ENCODE measurements at regions not wholly inside any gene's neighbourhood (a gene's known extent, or its start where the extent isn't known, plus 50 kb on each side); places are given as distances from the start of the nearest gene placed in this dataset.
A peak's percentile ranks its signal among the peaks of the same experiment; 100 is the strongest.

- no peak for DNase-seq
Measured at GRCh38 chr18:55119434-55119833, 160.2 kb upstream of the CCDC68 start.

- no peak for DNase-seq
Measured at GRCh38 chr18:55119016-55119415, 159.8 kb upstream of the CCDC68 start.

- DNase-seq: no peak
Measured at GRCh38 chr18:55116863-55117262, 157.6 kb upstream of the CCDC68 start.

GRCh38 chr18:55115606-55116005 is 156.3 kb upstream of the CCDC68 start:
- no peak for DNase-seq

DNA sequence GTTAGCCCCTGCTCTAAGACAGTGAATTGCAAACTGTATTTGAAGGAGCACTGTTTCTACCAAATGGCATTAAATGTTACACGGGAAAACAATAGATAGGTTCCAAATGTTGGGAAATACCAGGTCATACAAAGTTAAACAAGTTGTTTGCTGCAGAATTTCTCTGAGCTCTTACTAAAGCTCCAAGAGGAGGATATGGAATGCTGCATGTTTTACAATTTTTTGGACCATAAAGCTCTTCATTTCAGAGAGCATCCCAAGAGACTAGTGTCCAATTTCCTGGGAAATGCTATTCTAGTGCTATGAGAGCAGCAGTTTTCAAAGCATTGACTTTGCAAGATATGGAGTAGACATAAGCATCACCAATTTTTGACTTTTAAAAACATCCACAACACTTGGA is 155.6 kb upstream of the CCDC68 start:
- DNase-seq: no peak

GRCh38 chr18:55113800-55114199 is 154.5 kb upstream of the CCDC68 start:
- no peak for DNase-seq

DNA sequence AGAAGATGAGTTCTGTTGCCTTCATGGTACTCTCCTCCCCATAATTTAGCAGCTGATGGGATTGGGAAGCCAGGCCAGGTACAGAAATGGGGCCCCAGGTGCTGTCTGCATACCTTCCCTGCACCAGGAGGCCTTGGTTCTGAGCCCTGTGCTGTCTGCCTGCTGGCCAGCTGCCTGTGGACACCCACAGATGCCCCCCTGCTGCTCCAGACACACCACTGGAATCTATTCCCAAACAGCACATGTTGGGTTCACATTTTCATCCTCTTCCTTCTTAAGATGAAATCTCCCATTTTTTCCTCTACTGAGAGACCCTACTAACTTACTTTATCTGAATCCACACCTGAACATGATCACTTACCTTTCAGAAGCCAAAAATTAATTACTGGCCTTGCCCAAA is 152.0 kb upstream of the CCDC68 start:
- DNase-seq: no peak

DNA sequence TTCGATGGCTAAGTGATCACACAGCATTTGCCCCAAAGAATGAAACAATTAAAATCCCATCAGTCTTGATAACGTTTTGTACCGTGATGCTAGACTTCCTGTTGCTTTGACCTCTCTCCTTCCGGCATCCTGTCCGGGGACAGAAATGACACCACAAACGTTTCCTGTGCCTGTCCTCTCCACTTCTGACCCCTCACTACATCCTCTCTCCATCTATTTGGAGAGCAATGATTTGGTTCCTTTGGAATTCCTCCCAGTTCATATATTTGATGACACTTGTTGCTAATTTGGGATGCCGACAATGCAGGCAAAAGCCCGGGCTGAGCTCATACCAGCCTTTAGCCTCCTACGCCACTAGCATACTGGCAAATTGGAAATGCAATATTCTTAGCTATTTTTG is 151.2 kb upstream of the CCDC68 start:
- DNase-seq: no peak

DNA sequence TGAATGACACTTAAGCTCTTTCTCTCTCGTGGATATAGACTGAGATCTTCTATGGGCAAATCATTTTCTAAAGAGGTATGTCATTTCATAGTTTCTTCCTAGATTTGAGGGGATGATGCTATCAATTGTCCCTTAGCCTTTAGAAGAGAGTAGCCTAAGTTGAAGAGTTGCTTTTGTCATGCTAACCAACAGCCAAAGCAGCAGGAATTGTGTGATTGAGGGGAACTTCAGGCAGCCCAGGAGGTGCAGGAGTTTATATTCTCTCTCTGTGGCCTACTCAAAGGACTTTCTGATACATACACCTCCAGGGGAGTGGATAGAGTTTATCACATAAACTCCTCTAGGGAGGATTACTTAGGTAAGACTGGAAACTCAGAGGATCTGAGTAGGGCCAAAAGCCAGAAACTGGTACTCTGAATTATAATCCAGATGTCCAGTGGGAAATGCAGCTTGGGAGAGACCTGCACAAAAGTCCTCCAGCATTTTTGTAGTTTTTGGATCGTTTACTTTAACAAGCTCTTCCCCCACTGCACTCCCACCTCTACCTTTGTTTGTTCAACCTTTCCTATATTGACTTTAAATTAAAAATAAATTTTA is 150.7 kb upstream of the CCDC68 start:
- DNase-seq: no peak

GRCh38 chr18:55106906-55107305 is 147.6 kb upstream of the CCDC68 start:
- DNase-seq: no peak

- no peak for DNase-seq
Measured at GRCh38 chr18:55106466-55106865, 147.2 kb upstream of the CCDC68 start.

GRCh38 chr18:55105873-55106272 is 146.6 kb upstream of the CCDC68 start:
- no peak for DNase-seq

DNA sequence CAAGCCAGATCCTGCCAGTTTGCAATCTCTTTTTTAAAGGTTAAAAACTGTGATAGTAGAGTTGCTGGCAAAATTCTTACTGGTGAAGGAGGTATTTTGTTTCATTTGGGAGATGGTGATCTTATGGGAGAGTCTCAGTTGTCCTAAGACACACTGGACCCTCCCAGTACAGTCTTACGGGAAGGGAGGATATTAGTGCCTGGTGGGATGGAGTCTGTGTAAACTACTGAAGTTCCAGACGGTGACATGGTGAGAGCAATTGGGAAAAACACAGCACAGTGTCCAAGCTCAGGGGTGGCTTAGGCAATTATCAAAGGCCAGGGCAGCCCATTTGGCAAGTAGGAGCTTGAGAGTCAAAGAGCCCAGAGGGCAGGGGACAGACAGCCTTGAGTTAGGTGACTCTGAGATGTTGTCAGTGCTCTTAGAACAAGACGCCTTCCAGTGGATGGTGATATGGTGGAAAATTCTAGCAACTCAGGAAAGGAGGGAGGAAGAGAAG is 143.7 kb upstream of the CCDC68 start:
- no peak for DNase-seq

DNA sequence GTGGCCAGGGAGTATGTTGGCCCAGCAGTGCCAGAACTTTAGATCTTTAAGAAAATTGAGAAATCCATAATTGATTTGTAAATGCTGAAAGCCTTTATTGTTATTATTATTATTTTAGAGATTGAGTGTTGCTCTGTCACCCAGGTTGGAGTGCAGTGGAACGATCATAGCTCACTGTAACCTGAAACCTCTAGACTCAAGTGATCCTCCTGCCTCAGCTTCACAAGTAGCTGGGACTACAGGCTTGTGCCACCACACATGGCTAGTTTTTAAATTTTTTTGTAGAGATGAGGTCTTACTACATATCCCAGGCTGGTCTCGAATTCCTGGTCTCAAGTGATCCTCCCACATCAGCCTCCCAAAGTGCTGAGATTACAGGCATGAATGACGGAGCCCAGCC is 143.2 kb upstream of the CCDC68 start:
- no peak for DNase-seq

DNA sequence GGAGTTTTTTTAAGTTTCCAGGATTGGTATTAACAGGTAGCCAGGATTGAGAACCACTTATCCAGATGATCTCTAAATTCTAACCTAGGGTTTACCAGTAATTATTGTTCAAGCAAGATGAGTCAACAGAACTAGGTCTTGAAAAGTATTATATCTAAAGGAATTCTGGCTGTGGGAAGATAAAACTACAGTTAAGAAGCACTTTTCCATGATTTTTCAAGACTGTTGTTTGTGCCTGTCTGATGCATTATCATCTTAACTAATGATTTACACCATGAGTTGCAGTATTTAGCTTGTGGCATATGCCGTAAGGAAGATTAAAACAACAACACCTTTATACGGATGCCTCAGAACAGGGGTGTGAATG is 142.2 kb upstream of the CCDC68 start:
- no peak for DNase-seq

DNA sequence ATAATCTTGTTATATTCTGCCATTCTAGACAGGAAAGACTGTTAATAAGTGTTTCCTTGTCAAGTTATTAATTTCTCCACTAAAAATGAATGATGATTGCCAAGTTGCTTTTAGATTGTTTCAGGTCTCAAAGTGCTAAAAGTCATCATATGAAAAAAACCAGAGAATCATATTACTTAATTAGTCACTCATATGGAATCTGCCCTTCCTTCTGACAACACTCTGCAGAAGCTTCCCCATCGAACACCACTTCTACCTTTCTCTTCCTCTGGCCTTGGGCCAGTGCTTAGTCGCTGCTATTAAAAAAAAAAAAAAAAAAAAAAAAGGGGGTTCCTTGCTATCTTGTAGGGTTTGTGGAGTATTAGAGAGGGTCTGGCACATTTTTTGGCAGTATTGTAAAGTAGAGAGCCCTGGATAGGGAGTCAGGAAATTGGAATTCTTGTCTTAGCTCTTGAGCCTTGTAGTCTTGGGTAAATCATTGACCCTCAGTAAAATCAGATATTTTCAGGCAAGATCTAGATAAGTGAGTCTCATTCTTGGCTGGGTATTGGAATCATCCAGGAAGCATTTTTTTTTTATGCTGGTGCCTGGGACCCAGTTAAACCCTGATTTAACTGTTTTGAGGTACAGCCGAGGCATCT is 141.7 kb upstream of the CCDC68 start:
- DNase-seq: no peak

GRCh38 chr18:55097456-55098170 is 138.4 kb upstream of the CCDC68 start:
- peak; percentile 20 for DNase-seq

- peak; percentile 23 for DNase-seq
Measured at GRCh38 chr18:55096263-55096951, 137.1 kb upstream of the CCDC68 start.

GRCh38 chr18:55095584-55095983 is 136.3 kb upstream of the CCDC68 start:
- no peak for DNase-seq

DNA sequence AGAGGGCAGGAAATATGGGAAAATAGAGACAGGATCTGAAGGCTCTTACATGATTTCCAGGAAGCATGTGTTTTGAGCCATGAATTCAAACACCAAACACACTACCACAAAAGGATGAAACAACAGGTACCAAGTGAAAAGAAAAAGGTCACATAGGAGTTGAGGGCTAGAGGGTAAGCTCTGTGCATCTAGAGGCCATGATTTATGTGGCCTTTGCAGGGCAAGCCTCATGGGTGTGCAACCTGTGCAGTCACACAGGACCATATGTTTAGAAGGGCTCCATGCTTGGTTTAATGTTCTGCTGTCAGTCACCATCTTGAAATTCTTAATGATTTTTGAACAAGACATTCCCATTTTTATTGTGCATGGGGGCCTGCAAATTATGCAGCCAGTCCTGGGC is 134.5 kb upstream of the CCDC68 start:
- DNase-seq: no peak

DNA sequence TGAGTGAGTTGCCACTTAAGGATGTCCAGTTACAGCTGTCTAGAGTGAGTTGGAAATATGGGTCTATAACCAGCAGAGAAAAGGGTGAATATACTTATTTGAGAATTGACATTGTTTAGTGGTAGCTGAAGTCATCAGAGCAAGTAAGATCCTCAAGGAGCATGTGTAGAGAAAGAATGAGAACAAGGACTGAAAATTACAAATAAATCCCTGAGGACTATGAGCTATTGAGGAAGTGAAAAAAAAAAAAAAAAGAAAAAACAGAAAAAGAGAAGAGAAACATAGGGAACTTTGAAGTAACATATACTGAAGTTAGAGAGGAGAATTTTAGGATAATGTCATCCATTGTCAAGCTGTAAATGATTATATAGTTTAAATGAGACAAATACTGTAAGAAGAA is 134.0 kb upstream of the CCDC68 start:
- DNase-seq: no peak

- DNase-seq: no peak
Measured at GRCh38 chr18:55092166-55092565, 132.9 kb upstream of the CCDC68 start.

GRCh38 chr18:55090564-55091188 is 131.4 kb upstream of the CCDC68 start:
- no peak for DNase-seq
